ENCODE measurements at regions not wholly inside any gene's neighbourhood (a gene's known extent, or its start where the extent isn't known, plus 50 kb on each side); places are given as distances from the start of the nearest gene placed in this dataset.
A peak's percentile ranks its signal among the peaks of the same experiment; 100 is the strongest.

- DNase-seq (no peak), ATAC-seq (no peak)
- intact Hi-C loops (cut with micrococcal nuclease), result no loop called here
Observed at GRCh38 chr9:88326936-88327335, 61.3 kb upstream of the SPIN1 start.

- DNase-seq (no peak), ATAC-seq (no peak)
- intact Hi-C loops (cut with micrococcal nuclease), result no loop called here
Observed at GRCh38 chr9:88326015-88326414, 62.2 kb upstream of the SPIN1 start.

- intact Hi-C loops (cut with micrococcal nuclease), result no loop called here
- DNase-seq, result no peak
- ATAC-seq, result no peak
Observed at GRCh38 chr9:88322906-88323566, 65.2 kb upstream of the SPIN1 start.

- DNase-seq (no peak), ATAC-seq (no peak)
- intact Hi-C loops (cut with micrococcal nuclease), result no loop called here
Observed at GRCh38 chr9:88321764-88322163, 66.5 kb upstream of the SPIN1 start.

- intact Hi-C loops (cut with micrococcal nuclease), result no loop called here
- ATAC-seq (no peak), DNase-seq (no peak)
Observed at GRCh38 chr9:88320748-88321415, 67.4 kb upstream of the SPIN1 start.

GRCh38 chr9:88319936-88320747 is 68.1 kb upstream of the SPIN1 start:
- ATAC-seq (no peak), DNase-seq (no peak)
- intact Hi-C loops (cut with micrococcal nuclease), result no loop called here

- DNase-seq (no peak), ATAC-seq (no peak)
- intact Hi-C loops (cut with micrococcal nuclease), result no loop called here
Observed at GRCh38 chr9:88313364-88314220, 74.7 kb upstream of the SPIN1 start.

- ATAC-seq (no peak), DNase-seq (no peak)
- intact Hi-C loops (cut with micrococcal nuclease), result no loop called here
Observed at GRCh38 chr9:88312517-88313103, 75.6 kb upstream of the SPIN1 start.

GRCh38 chr9:88312045-88312444 is 76.2 kb upstream of the SPIN1 start:
- intact Hi-C loops (cut with micrococcal nuclease), result no loop called here
- no peak for DNase-seq
- ATAC-seq, result no peak

GRCh38 chr9:88310310-88310980 is 77.8 kb upstream of the SPIN1 start:
- ATAC-seq, result no peak
- no peak for DNase-seq
- intact Hi-C loops (cut with micrococcal nuclease), result no loop called here

GRCh38 chr9:88308831-88309560 is 79.2 kb upstream of the SPIN1 start:
- ATAC-seq (no peak), DNase-seq (no peak)
- intact Hi-C loops (cut with micrococcal nuclease), result no loop called here

GRCh38 chr9:88307136-88307535 is 81.1 kb upstream of the SPIN1 start:
- intact Hi-C loops (cut with micrococcal nuclease), result no loop called here
- peak; percentile 66 for DNase-seq
- ATAC-seq, result peak; percentile 94

GRCh38 chr9:88303721-88304451 is 84.4 kb upstream of the SPIN1 start:
- intact Hi-C loops (cut with micrococcal nuclease), result no loop called here
- no peak for ATAC-seq
- no peak for DNase-seq

GRCh38 chr9:88302579-88303324 is 85.5 kb upstream of the SPIN1 start:
- ATAC-seq, result peak; percentile 55
- intact Hi-C loops (cut with micrococcal nuclease), result no loop called here

GRCh38 chr9:88300556-88300955 is 87.7 kb upstream of the SPIN1 start:
- no peak for ATAC-seq
- no peak for DNase-seq
- intact Hi-C loops (cut with micrococcal nuclease), result no loop called here

More at GRCh38 chr9:88302579-88303324, 85.5 kb upstream of the SPIN1 start:
- no peak for DNase-seq

- DNase-seq (no peak), ATAC-seq (no peak)
- intact Hi-C loops (cut with micrococcal nuclease), result no loop called here
Observed at GRCh38 chr9:88291856-88292255, 96.4 kb upstream of the SPIN1 start.

- ATAC-seq, result no peak
- intact Hi-C loops (cut with micrococcal nuclease), result no loop called here
- DNase-seq, result no peak
Observed at GRCh38 chr9:88291056-88291455, 97.2 kb upstream of the SPIN1 start.
